MM.1S (cell line): ENCODE measurements at regions not wholly inside any gene's neighbourhood (a gene's known extent, or its start where the extent isn't known, plus 50 kb on each side); places are given as distances from the start of the nearest gene placed in this dataset.

Experiments used
- CTCF ChIP-seq: fragments of 300-600 bp; sonication (generic); IDR thresholded peaks from 2 replicates; pipeline ENCODE4 v1.5.1; 2016; ENCODE audit warnings: antibody characterized with exemption, low read length, mixed read lengths
- EZH2 ChIP-seq: fragments of 300-600 bp; sonication (generic); optimal IDR thresholded peaks from 2 replicates; pipeline ENCODE3; 2017; ENCODE audit warnings: low read depth, mild to moderate bottlenecking, antibody characterized with exemption, low read length, mixed read lengths
- EZH2phosphoT487 ChIP-seq: fragments of 300-600 bp; sonication (generic); IDR thresholded peaks from 2 replicates; pipeline ENCODE4 v1.6.1; 2018; ENCODE audit warnings: antibody characterized with exemption, low read length

- TF ChIP-seq CTCF (no peak), EZH2 (no peak), EZH2phosphoT487 (no peak)
Observed at GRCh38 chrX:6694221-6694620, 159.3 kb upstream of the VCX3A start.
